SH-SY5Y (cell line): ENCODE measurements at regions not wholly inside any gene's neighbourhood (a gene's known extent, or its start where the extent isn't known, plus 50 kb on each side); places are given as distances from the start of the nearest gene placed in this dataset.

ENCODE experiments used
- GATA2 ChIP-seq: IDR thresholded peaks from 2 replicates; pipeline ENCODE4 v1.6.1; 2011; ENCODE audit warnings: mild to moderate bottlenecking, low read depth, low read length
- GATA3 ChIP-seq: IDR thresholded peaks from 2 replicates; pipeline ENCODE4 v1.6.1; 2011; ENCODE audit warnings: low read depth, mild to moderate bottlenecking, low read length, moderate library complexity

GRCh38 chr16:82405736-82406135, 221.0 kb upstream of the CDH13 start:
- TF ChIP-seq GATA2, result no peak
- TF ChIP-seq GATA3, result no peak
